GM18499 (cell line): ENCODE measurements at regions not wholly inside any gene's neighbourhood (a gene's known extent, or its start where the extent isn't known, plus 50 kb on each side); places are given as distances from the start of the nearest gene placed in this dataset.
"Not testable (repeated sequence)": the region's sequence is repeated elsewhere in the genome, so short reads cannot be mapped to it uniquely, and the experiment has no call there.

Experiments
- ATAC-seq: cut with Tn5 transposase; IDR thresholded peaks from one replicate; pipeline ENCODE4 v1.9.1; 2021; ENCODE audit warnings: moderate number of reproducible peaks; ENCODE audit not compliant: insufficient read depth, unreplicated experiment

- no peak for ATAC-seq
Observed at GRCh38 chr20:12835999-12836398, 172.8 kb upstream of the SPTLC3 start.

DNA sequence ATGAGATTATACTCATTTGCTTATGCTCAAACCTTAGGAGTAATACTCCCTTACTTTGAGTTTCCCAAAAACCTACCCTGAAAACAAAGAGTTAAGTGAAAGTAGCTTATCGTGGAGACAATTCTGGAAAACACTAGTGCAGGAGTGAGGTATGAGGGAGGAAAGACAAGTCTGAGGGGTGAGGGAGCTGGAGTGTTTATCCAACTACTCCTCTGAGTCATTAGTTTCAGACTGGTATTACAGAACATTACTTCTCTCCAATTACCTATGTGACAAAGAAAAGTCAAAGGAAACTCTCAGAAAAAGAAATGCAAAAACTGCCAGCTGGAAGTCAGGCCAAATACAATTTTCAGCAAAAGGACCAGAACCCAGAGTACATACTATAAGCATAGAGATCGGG lies 171.1 kb upstream of the SPTLC3 start:
- no peak for ATAC-seq

- no peak for ATAC-seq
Observed at GRCh38 chr20:12838261-12838866, 170.4 kb upstream of the SPTLC3 start.

- no peak for ATAC-seq
Observed at GRCh38 chr20:12847872-12848271, 160.9 kb upstream of the SPTLC3 start.

DNA sequence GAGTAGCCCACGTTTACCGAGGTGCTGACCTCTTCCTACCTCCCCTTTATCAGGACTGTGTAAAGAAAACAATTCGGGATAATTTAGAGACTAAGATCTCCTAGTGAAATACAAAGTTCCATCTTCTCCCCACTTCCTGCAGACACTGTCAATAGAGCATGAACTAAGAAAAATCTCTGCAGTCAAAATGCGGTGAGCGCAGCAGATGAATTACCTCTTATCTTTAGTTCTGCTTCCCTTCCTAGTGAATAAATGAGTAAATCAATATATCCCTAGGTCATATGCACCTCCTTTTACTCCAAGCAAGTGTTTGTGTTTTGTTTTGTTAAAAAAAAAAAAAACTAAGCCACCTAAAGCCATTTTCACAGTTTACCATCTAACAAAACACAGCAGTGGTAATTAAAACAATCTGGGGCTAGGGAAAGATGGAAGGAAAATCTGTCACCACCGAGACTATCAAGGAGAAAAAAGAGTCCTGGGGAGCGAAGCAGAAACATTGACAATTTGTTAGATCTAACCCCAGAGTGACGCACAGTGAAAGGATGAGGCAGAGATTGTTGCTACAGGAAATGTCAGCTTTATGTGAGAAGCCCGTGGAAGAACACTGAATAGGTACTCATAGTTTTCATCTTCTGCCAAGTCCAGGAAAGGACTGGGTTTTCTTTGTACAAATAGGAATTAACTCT lies 159.4 kb upstream of the SPTLC3 start:
- no peak for ATAC-seq

DNA sequence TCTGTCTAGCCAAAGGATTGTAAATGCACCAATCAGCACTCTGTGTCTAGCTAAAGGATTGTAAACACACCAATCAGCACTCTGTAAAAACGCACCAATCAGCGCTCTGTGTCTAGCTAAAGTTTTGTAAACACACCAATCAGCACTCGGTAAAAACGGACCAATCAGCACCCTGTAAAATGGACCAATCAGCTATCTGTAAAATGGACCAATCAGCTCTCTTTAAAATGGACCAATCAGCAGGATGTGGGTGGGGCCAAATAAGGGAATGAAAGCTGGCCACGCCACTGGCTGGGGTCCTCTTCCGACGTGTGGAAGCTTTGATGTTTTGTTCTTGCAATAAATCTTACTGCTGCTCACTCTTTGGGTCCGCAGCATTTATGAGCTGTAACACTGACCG lies 151.1 kb upstream of the SPTLC3 start:
- ATAC-seq = not testable (repeated sequence)

DNA sequence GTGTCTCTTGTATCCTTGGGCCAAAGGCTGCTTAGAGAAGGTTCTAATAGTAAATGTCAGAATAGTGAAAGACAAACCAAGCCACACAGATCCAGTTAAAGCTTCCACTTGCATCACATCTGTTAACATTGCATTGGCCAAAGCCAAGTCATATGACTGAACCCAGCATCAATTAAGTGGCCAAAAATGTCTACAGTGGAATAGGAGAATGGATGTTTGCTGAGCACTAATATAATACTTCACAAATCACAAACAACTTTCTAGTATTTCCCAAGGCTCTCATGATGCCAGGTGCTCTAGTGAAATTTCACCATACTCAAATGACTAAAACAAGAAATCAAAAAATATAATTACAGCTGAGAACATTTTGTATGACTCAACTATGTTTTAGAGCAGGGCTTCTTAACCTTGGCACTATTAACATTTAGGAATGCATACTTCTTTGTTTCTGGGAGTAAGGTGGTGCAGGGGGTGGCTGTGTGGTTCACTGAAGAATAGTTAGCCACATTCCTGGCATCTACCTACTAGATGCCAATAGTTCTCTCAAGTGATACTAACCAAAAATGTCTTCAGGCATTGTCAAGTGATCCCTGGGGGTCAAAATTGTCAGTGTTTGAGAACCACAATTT lies 148.0 kb upstream of the SPTLC3 start:
- no peak for ATAC-seq

GRCh38 chr20:12869669-12870068 lies 139.1 kb upstream of the SPTLC3 start:
- no peak for ATAC-seq

GRCh38 chr20:12870588-12870987 lies 138.2 kb upstream of the SPTLC3 start:
- ATAC-seq = no peak

DNA sequence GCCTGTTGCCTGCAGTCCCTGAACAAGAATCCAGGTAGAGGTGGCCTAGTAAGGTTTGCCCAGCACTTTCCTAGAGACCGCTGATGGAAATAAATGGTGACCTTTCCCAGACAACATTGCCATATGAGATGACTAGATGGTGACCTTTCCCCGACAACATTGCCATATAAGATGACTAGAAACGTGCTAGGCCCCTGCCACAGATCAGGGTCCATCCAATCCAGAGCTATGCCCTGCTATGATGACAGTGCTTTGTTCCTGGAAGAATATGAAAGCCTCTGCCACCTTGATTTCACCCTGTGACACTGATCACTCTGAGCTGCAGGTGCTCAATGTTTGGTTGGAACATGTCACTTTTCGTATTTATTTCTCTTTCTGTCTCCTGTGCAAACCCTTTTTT lies 133.8 kb upstream of the SPTLC3 start:
- ATAC-seq = no peak

DNA sequence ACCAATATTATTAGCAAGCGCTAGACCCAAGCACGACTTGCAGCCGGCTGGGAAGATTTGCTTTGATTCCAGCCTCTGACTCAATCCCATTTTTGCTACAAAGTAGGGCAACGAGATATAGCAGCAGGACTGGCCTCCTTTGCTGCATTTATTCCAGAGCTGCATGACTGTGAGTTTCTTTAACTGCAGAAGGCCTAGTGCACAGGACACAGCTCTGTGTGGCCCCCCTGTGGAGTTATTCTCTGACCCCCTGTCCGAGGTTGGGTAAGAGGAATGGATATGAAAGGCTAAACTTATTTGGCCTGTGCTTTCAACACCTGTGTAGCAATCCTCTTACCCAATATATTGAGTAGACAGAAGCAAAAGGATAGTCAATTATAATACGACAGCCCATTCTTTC lies 133.3 kb upstream of the SPTLC3 start:
- no peak for ATAC-seq

- ATAC-seq = no peak
Observed at GRCh38 chr20:12882832-12883506, 125.8 kb upstream of the SPTLC3 start.

- ATAC-seq = no peak
Observed at GRCh38 chr20:12883507-12883885, 125.3 kb upstream of the SPTLC3 start.

GRCh38 chr20:12886618-12887363 lies 122.0 kb upstream of the SPTLC3 start:
- no peak for ATAC-seq

- no peak for ATAC-seq
Observed at GRCh38 chr20:12891643-12892042, 117.1 kb upstream of the SPTLC3 start.

- ATAC-seq = no peak
Observed at GRCh38 chr20:12893019-12893418, 115.8 kb upstream of the SPTLC3 start.

DNA sequence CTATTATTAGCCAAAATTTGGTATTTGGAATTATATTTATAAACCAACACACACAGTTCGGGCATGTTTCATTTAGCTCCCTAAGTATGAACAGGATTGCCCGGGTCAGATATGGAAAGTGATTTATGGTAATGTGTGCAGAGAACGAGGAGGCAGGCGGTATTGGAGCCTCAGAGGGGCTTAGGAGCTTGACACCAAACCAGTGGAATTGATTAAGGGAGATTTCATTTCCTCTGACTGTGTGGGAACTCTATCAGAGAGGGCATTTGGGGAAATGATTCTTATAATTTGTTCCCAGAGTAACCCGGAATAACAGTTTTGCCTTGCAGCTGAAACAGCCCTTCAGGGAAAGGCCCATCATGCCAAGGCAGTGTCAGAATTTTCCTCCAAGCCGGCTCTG lies 115.1 kb upstream of the SPTLC3 start:
- no peak for ATAC-seq

DNA sequence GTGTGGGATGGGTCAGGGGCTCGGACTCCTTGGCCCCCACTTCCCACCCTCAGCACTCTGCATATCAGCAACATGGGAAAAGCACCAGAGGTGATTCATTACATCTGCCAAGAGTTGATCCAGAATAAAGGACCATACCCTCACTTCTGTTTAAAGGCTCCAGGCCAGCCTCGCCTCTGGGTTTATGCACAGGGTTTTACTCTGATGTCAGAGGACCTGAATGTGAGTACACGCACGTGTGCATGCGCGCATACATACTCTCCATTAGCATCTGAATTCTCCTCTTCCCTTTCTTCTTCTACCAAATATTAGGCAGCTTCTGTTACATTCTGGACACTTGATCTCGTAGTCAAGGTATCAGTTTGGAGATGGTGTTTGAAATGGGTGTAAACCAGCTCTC lies 114.7 kb upstream of the SPTLC3 start:
- ATAC-seq = no peak

GRCh38 chr20:12896180-12896579 lies 112.6 kb upstream of the SPTLC3 start:
- no peak for ATAC-seq

DNA sequence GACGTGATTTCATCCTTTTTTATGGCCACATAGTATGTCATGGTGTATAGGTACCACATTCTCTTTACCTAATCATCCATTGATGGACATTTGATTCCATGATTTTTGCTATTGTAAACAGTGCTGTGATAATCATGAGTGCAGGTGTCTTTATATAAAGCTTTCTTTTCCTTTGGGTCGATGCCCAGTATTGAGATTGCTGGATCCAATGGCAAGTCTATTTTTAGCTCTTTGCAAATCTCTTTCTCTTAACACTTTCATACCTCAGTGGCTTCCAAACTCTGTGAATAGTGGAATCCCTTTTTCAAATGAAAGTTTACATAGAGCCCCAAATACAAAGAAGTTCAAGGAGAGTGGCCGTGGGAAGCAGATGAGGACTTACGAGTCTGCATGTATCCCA lies 105.8 kb upstream of the SPTLC3 start:
- ATAC-seq = no peak

- no peak for ATAC-seq
Observed at GRCh38 chr20:12906361-12906760, 102.4 kb upstream of the SPTLC3 start.
